Limb (tissue), 2 donors: ENCODE measurements at regions not wholly inside any gene's neighbourhood (a gene's known extent, or its start where the extent isn't known, plus 50 kb on each side); places are given as distances from the start of the nearest gene placed in this dataset.
"Not testable (repeated sequence)": the region's sequence is repeated elsewhere in the genome, so short reads cannot be mapped to it uniquely, and the experiment has no call there.

Experiments
- DNase-seq, 2 donors: peaks; one replicate each; pipeline ENCODE4 v3.0.0-alpha.2; 2016; ENCODE audit errors: extremely low spot score in 2 of 2

GRCh38 chr18:11464129-11464528 lies 145.3 kb upstream of the SLC35G4 start:
- DNase-seq, result no peak

DNA sequence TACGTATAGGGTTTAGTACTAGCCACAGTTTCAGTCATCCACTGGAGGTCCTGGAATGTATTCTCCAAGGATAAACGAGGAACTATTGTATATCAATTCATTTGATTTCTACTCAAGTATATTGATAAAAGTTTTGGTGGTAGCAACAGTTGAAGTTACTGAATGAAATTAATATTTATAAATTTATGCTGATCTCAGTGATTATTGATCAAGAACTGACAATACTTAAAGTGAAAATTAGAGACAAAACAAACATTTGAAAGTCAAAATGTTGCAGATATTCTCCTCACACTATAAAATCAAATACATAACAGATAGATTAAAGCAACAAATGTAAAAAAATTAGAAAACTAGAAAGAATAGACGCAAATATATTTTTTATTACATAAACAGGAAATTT lies 150.9 kb upstream of the SLC35G4 start:
- DNase-seq, result no peak

DNA sequence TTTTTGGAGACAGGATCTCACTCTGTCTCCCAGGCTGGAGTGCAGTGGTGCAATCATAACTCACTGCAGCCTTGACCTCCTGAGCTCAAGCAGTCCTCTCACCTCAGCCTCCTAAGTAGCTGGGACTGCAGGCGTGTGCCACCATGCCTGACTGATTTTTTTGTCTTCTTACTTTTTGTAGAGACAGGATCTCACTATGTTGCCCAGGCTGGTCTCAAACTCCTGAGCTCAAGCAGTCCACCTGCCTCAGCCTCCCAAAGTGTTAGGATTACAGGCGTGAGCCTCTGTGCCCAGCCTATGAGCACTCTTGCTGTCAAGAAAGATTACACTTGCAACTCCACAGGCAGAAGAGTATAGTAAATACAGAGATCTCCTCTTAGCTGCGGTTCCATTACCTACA lies 151.5 kb upstream of the SLC35G4 start:
- DNase-seq, result not testable (repeated sequence)

- no peak for DNase-seq
These were observed 155.4 kb upstream of the SLC35G4 start for GRCh38 chr18:11454040-11454439.

- DNase-seq, result not testable (repeated sequence)
These were observed 165.2 kb upstream of the SLC35G4 start for GRCh38 chr18:11444169-11444568.

DNA sequence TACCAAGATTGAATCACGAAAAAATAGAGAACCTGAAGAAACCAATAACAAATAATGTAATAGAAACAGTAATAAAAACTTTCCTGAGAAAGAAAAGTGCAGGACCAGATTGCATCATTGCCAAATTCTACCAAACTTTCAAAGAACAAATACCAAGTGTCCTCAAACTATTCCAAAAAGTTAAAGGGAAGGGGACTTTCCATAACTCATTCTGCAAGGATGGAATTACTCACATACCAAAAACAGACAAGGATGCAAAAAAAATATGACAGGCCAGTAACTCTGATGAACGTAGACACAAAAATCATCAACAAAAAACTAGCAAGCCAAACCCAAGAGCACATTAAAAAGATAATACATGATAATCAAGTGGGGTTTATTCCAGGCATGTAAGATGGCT lies 172.3 kb upstream of the SLC35G4 start:
- DNase-seq, result no peak

GRCh38 chr18:11432360-11432811 lies 177.0 kb upstream of the SLC35G4 start:
- DNase-seq, result no peak

DNA sequence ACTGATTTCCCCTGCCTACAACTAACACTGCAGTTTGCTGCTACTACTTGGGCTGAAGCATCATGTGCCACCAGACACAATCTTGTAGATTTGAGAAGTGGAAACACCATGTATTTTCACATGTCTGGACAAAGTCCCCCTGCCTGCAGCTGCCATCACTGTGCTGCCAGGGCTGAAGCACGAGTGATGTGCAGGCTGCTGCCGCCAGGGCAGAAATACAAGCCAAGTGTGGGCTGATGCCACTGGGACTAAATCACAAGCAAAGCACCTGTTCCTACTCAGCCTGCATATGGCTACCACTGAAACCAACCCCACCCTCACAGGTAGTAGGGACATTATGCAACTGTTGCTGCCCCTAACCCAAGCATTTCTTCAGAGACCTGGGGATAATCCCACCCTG lies 179.5 kb upstream of the SLC35G4 start:
- DNase-seq, result no peak

DNA sequence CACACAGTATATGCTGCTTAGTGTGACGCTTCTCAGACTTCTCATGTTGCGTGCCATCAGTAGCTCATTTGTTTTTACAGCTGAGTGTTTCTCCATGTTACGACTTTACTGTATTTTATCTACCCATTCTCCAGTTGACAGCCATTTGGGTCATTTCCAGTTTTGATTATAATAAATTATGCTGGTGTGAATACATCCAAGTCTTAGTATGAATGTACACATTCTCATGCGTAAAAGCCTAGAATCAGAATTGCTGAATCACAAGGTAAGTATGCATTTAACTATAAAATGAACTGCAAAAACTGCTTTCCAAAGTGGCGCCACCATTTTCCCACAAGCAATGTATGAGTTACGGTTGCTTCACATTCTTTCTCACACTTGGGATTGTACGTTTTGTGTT lies 184.2 kb upstream of the SLC35G4 start:
- no peak for DNase-seq

DNA sequence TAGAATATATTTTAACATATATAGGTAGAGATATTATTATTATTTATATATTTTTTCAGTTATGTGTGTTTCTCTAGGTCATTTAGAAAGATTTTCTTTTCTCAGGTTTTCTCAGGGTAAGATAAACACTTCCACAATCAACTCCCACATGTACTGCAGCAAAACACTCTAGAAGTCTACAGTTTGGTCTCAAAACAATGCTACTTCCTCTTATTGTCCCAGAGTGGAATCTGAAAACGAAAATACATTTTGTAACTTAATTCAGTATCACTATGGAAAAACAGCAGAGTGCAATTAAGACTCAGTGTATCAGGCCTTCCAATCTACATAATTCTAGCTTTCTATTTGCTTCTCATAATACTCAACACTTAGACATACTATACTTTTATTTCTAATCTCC lies 190.1 kb upstream of the SLC35G4 start:
- no peak for DNase-seq

DNA sequence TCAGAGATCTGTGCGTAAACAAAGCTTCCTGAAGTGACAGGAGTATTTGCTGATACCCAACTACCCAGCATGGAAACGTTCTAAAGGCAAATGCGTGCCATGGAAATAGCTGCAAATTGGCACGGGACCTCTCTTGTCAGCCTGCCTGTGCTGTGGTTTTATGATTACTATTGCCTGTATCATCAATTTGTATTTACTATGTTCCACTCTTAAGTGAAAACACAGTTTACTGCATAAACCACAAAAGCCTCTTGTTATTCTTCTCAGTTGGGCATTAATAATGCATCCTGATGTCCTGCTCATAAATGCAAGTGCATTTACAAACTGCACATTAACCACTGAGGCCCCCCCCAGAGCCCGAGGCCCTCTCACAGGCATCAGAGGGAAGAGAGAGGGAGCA lies 196.6 kb upstream of the SLC35G4 start:
- no peak for DNase-seq

DNA sequence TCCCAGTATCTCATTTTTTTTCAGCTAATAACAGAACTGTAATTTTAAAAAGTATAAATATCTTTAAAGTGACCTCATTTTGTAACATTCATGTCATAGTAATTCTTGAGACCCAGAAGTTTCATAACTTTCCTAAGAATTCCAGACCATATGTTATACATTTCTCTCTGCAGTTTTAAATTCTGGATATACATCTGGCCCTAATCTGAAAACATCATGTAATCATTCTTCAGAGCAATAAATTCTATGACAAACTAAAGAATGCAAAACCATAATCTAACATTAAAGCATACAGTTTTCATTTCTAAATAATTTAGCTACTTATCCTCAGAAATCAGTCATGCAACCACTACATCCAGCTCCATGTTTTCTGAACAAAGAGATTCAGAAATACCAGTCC lies 198.3 kb upstream of the SLC35G4 start:
- peak in 1 of 2 donors; percentile 55 for DNase-seq

DNA sequence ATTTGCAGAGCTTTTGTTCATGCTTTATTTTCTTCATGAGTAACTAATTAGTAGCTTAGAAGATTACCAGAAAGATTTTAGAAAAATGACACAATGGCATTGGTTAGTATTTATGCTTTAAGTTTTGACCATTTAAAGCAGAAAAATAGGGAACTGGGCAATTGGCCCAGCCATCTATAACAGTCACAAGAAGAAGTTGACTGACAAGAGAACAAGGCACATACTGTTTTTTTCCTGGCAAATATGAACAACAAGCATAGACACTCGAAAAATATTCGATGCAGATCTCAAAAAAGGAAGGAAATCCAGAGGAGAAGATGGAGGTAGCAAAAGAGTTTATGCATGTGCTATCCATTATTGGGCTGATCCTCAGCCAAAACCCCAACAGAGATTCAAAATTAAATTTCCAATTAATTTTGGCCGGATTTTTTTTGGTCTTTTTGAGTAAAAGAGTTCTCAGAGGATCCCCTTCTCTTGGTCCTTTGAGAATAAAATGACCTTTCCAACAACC lies 200.8 kb upstream of the SLC35G4 start:
- DNase-seq, result no peak

DNA sequence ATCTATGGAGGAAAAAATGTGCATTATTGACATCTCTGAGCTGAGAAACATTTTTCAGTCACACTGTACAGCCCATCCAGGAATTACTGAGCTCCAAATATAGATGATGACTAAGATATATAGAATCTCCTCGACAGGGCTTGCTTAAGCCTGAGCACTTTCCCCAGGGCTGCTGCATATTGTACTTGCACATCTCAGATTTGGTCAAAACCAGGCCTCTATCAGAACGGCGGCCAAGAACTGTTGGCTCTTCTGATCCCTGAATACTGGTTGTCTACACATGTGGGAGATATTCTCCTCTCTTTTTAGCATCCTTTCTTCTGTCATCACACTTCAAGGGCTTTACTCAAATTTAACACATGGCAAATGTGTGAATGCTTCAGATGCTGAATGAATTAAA lies 201.5 kb upstream of the SLC35G4 start:
- DNase-seq, result peak in 1 of 2 donors; percentile 7

DNA sequence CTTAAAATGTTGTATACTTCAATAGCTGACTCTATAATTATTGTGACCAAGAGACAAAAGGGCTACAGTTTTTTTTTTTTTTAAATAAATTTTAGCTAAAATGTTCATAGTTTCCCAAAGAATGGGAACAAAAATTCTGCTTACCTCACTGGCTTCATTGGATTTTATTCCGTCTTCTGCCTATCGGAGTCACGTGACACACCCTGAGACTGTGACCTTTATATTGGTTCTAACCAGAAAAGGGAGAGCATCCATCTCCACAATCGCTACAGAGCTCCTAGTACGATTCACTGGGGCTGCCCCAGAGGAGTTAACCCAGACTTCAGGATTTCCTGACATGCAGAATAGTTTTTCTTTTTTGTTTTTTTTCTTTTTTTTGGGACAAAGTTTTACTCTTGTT lies 203.6 kb upstream of the SLC35G4 start:
- no peak for DNase-seq

GRCh38 chr18:11400703-11401102 lies 208.7 kb upstream of the SLC35G4 start:
- DNase-seq, result no peak

GRCh38 chr18:11398625-11399024 lies 210.8 kb upstream of the SLC35G4 start:
- DNase-seq, result no peak

- DNase-seq, result peak in 1 of 2 donors; percentile 53
These were observed 216.2 kb upstream of the SLC35G4 start for GRCh38 chr18:11392980-11393885.

GRCh38 chr18:11392292-11392691 lies 217.1 kb upstream of the SLC35G4 start:
- DNase-seq, result no peak

GRCh38 chr18:11391661-11392060 lies 217.7 kb upstream of the SLC35G4 start:
- no peak for DNase-seq

GRCh38 chr18:11388755-11389680 lies 220.4 kb upstream of the SLC35G4 start:
- DNase-seq, result no peak

GRCh38 chr18:11387880-11388279 lies 221.5 kb upstream of the SLC35G4 start:
- no peak for DNase-seq
